OCI-LY1 (cell line): ENCODE measurements at regions not wholly inside any gene's neighbourhood (a gene's known extent, or its start where the extent isn't known, plus 50 kb on each side); places are given as distances from the start of the nearest gene placed in this dataset.

Experiments
- EZH2 ChIP-seq: fragments of 200-600 bp; sonication (generic), shearing (Covaris generic); IDR thresholded peaks from 2 replicates; pipeline ENCODE4 v1.8.0; 2017; ENCODE audit warnings: borderline replicate concordance, mixed run types, mild to moderate bottlenecking, antibody characterized with exemption, low read length, moderate library complexity, mixed read lengths
- TF ChIP-seq, protein P1 (sequence below): fragments of 200-600 bp; sonication (generic), shearing (Covaris generic); IDR thresholded peaks from 2 replicates; pipeline ENCODE4 v1.5.1; 2017; ENCODE audit warnings: mild to moderate bottlenecking, antibody characterized with exemption, low read length, moderate library complexity, mixed read lengths

DNA sequence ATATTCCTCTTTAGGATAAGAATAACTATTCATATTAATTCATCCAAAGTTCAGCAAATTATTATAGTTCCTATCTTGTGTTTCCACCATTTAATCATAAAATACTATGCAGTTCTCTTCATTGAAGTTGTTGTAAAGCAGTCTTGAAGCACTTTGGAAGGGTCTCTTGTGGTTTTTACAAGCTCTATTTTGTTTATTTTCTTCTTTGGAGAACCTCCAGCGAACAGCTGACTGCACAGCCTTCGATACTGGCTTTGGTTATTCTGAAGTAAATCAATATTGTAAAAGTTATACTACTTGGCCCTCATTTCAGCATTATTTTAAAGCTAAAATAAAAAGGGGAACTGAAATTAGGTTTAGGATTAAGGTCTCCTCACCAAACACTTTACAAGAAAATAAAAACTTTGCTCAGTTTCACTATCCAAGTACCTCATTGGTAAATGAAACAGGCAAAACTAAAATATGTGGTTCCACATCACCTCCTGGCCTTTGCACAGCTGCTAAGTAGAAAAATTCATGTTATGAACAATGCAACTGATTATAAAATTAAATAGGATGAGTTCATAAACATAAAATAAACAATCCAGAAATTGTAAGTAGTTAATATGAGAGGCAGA lies 1629.2 kb upstream of the ADGRL3 start:
- TF ChIP-seq, protein P1, sequence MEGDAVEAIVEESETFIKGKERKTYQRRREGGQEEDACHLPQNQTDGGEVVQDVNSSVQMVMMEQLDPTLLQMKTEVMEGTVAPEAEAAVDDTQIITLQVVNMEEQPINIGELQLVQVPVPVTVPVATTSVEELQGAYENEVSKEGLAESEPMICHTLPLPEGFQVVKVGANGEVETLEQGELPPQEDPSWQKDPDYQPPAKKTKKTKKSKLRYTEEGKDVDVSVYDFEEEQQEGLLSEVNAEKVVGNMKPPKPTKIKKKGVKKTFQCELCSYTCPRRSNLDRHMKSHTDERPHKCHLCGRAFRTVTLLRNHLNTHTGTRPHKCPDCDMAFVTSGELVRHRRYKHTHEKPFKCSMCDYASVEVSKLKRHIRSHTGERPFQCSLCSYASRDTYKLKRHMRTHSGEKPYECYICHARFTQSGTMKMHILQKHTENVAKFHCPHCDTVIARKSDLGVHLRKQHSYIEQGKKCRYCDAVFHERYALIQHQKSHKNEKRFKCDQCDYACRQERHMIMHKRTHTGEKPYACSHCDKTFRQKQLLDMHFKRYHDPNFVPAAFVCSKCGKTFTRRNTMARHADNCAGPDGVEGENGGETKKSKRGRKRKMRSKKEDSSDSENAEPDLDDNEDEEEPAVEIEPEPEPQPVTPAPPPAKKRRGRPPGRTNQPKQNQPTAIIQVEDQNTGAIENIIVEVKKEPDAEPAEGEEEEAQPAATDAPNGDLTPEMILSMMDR = no peak
- no peak for TF ChIP-seq EZH2
